OCI-LY7 (cell line): ENCODE measurements at regions not wholly inside any gene's neighbourhood (a gene's known extent, or its start where the extent isn't known, plus 50 kb on each side); places are given as distances from the start of the nearest gene placed in this dataset.

Experiments used
- BruUV-seq: library from RNA; stranded (reverse); fragments of 400-500 nt; replicated peaks from 2 replicates; lab custom pipeline; 2021; lab: Mats Ljungman, UMichigan
- CTCF ChIA-PET: fragments of 300-600 bp; sonication (Branson Sonifier 250); formaldehyde crosslinking; loops from one replicate; lab custom pipeline; 2022; ENCODE audit warnings: antibody characterized with exemption; ENCODE audit not compliant: unreplicated experiment; lab: Charles Lee
- POLR2A ChIA-PET: fragments of 300-600 bp; sonication (Branson Sonifier 250); formaldehyde crosslinking; loops from one replicate; lab custom pipeline; 2022; ENCODE audit warnings: antibody characterized with exemption; lab: Charles Lee
- DNase-seq: peaks from one replicate; pipeline ENCODE4 v3.0.0-alpha.2; 2015; ENCODE audit warnings: low spot score
- H2AFZ ChIP-seq: fragments of 200-600 bp; sonication (generic), shearing (Covaris generic); 2 replicates; pipeline ENCODE4 v1.6.1; 2014; ENCODE audit warnings: mild to moderate bottlenecking, antibody characterized with exemption, low read length, moderate library complexity
- H3K27ac ChIP-seq: fragments of 200-600 bp; sonication (generic); 2 replicates; pipeline ENCODE4 v1.5.1; 2014; ENCODE audit warnings: mixed run types, low read depth, mild to moderate bottlenecking, moderate library complexity, low read length, inconsistent platforms; ENCODE audit not compliant: poor library complexity, severe bottlenecking
- H3K36me3 ChIP-seq: fragments of 200-600 bp; sonication (generic); 2 replicates; pipeline ENCODE4 v1.6.1; 2014; ENCODE audit warnings: mild to moderate bottlenecking, antibody characterized with exemption, low read length, moderate library complexity, mixed read lengths; ENCODE audit not compliant: insufficient read depth
- H3K4me1 ChIP-seq: fragments of 200-600 bp; sonication (generic); 2 replicates; pipeline ENCODE4 v1.5.1; 2014; ENCODE audit warnings: mild to moderate bottlenecking, low read length; ENCODE audit not compliant: insufficient read depth, poor library complexity, severe bottlenecking
- H3K4me2 ChIP-seq: fragments of 200-600 bp; sonication (generic); 2 replicates; pipeline ENCODE4 v1.6.1; 2014; ENCODE audit warnings: mild to moderate bottlenecking, low read length
- H3K4me3 ChIP-seq: fragments of 200-600 bp; sonication (generic); 2 replicates; pipeline ENCODE4 v1.5.1; 2014; ENCODE audit warnings: mild to moderate bottlenecking, low read depth, low read length; ENCODE audit not compliant: poor library complexity, severe bottlenecking
- H3K79me2 ChIP-seq: fragments of 200-600 bp; sonication (generic); 2 replicates; pipeline ENCODE4 v1.6.1; 2016; ENCODE audit warnings: low read depth, mild to moderate bottlenecking, low read length, moderate library complexity, mixed read lengths; ENCODE audit not compliant: insufficient read depth
- H3K9me2 ChIP-seq: fragments of 200-600 bp; sonication (generic); 2 replicates; pipeline ENCODE4 v1.6.1; 2016; ENCODE audit warnings: mild to moderate bottlenecking, low read length, mixed read lengths; ENCODE audit not compliant: insufficient read depth
- H3K9me3 ChIP-seq: fragments of 200-600 bp; sonication (generic); 2 replicates; pipeline ENCODE4 v1.6.1; 2014; ENCODE audit warnings: mild to moderate bottlenecking, mixed run types, low read length, mixed read lengths
- H4K20me1 ChIP-seq: fragments of 200-600 bp; sonication (generic); 2 replicates; pipeline ENCODE4 v1.6.1; 2014; ENCODE audit warnings: mild to moderate bottlenecking, antibody characterized with exemption, low read length, moderate library complexity, mixed read lengths; ENCODE audit not compliant: insufficient read depth
- CTCF ChIP-seq: fragments of 200-600 bp; sonication (generic); conservative IDR thresholded peaks from 2 replicates; pipeline ENCODE4 v1.5.1; 2014; ENCODE audit warnings: mild to moderate bottlenecking, antibody characterized with exemption, low read length, moderate library complexity, mixed read lengths
- EZH2phosphoT487 ChIP-seq: fragments of 200-600 bp; sonication (generic); IDR thresholded peaks from 2 replicates; pipeline ENCODE4 v1.6.1; 2018; ENCODE audit warnings: low read depth, borderline replicate concordance, mild to moderate bottlenecking, mixed run types, antibody characterized with exemption, low read length, moderate library complexity, mixed read lengths
- intact Hi-C: fragments of 100-400 bp; cut with micrococcal nuclease; formaldehyde crosslinking; loops from one replicate; pipeline ENCODE4 v1.10.0; 2022; ENCODE audit not compliant: unreplicated experiment

- intact Hi-C loops: no loop called here
- Histone ChIP-seq H3K4me2 (no peak overlapping the region), H3K36me3 (no peaks in the 10 kb centered on the region), H3K4me1 (peaks cover 7% of the 10 kb centered on the region), H3K9me2 (no peaks in the 10 kb centered on the region), H3K4me3 (no peak overlapping the region), H4K20me1 (no peaks in the 10 kb centered on the region), H2AFZ (peak overlapping the region; percentile 15; the same call in 1 of the 2 replicates), H3K9me3 (no peaks in the 10 kb centered on the region), H3K27ac (no peak overlapping the region), H3K79me2 (no peaks in the 10 kb centered on the region)
- TF ChIP-seq CTCF (no peak), EZH2phosphoT487 (no peak)
- BruUV-seq: no TSS peak
- no peak for DNase-seq
- ChIA-PET CTCF (no interaction called here), POLR2A (interaction anchor here (0.6 kb wide), 1 partner anchor 109 kb away, joined by 3 read pairs; no protein-coding TSS in a partner anchor)
These were observed 492.5 kb downstream of the SOX11 start for GRCh38 chr2:6184532-6185292.

- ChIA-PET CTCF (no interaction called here), POLR2A (no interaction called here)
- no peak overlapping the region for H3K4me3 ChIP-seq
- intact Hi-C loops: no loop called here
- BruUV-seq: no TSS peak
- H3K36me3 ChIP-seq: no peaks in the 10 kb centered on the region
- TF ChIP-seq EZH2phosphoT487 (no peak), CTCF (no peak)
- H3K4me2 ChIP-seq: no peak overlapping the region
- no peak for DNase-seq
- H3K27ac ChIP-seq: no peak overlapping the region
- H3K4me1 ChIP-seq: peaks cover 7% of the 10 kb centered on the region
- H2AFZ ChIP-seq: peak overlapping the region; percentile 41
- no peaks in the 10 kb centered on the region for H3K9me3 ChIP-seq
- H3K9me2 ChIP-seq: no peaks in the 10 kb centered on the region
- H4K20me1 ChIP-seq: no peaks in the 10 kb centered on the region
- no peaks in the 10 kb centered on the region for H3K79me2 ChIP-seq
These were observed 494.4 kb downstream of the SOX11 start for GRCh38 chr2:6186332-6187151.
